A549 (cell line): ENCODE measurements at regions not wholly inside any gene's neighbourhood (a gene's known extent, or its start where the extent isn't known, plus 50 kb on each side); places are given as distances from the start of the nearest gene placed in this dataset.

Source experiments
- EHF ChIP-seq: fragments of 250-450 bp; sonication (Bioruptor Pico); IDR thresholded peaks from 2 replicates; pipeline ENCODE4 v1.5.0; 2020; ENCODE audit warnings: mild to moderate bottlenecking
- POLR2A ChIP-seq: IDR thresholded peaks from 2 replicates; pipeline ENCODE4 v1.6.1; 2012; ENCODE audit warnings: mild to moderate bottlenecking, low read length
- RAD21 ChIP-seq, 2 experiments: fragments of >200 bp in 1 of 2; sonication (Bioruptor Twin) in 1 of 2; formaldehyde crosslinking in 1 of 2; IDR thresholded peaks in 1 of 2; conservative IDR thresholded peaks in 1 of 2; 2 replicates in 1 of 2; 3 replicates in 1 of 2; pipeline ENCODE4 v1.6.1; 2012 to 2018; ENCODE audit warnings: inconsistent platforms in 1 of 2
- TF ChIP-seq, protein P1 (sequence below): fragments of >200 bp; sonication (Bioruptor Twin); formaldehyde crosslinking; IDR thresholded peaks from 3 replicates; pipeline ENCODE4 v1.5.1; 2016

DNA sequence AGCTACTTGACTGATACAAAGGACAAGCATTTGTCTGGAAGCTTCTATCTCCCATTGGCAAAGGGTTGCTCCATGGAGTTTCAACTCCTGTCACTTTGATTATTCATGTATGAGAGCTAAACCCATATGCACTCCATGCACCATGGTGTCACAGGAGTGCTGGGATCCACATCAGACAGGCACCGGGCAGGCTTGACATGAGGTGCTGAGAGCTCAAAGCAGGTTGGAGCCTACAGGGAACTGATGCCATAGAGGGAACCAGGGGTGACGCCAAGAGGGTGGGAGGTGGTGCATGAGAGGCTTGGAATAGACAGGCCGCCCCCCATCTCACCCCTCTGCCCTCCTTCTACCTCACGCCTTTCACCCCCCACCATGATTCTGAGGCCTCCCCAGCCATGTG lies 199.8 kb upstream of the CCDC68 start:
- TF ChIP-seq RAD21 (conservative IDR thresholded peaks at IDR 0.05 in 1 of 2, IDR thresholded peaks at IDR 0.05 in 1 of 2) (no peak), POLR2A (no peak), EHF (no peak)
- TF ChIP-seq, protein P1, sequence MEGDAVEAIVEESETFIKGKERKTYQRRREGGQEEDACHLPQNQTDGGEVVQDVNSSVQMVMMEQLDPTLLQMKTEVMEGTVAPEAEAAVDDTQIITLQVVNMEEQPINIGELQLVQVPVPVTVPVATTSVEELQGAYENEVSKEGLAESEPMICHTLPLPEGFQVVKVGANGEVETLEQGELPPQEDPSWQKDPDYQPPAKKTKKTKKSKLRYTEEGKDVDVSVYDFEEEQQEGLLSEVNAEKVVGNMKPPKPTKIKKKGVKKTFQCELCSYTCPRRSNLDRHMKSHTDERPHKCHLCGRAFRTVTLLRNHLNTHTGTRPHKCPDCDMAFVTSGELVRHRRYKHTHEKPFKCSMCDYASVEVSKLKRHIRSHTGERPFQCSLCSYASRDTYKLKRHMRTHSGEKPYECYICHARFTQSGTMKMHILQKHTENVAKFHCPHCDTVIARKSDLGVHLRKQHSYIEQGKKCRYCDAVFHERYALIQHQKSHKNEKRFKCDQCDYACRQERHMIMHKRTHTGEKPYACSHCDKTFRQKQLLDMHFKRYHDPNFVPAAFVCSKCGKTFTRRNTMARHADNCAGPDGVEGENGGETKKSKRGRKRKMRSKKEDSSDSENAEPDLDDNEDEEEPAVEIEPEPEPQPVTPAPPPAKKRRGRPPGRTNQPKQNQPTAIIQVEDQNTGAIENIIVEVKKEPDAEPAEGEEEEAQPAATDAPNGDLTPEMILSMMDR = no peak
